PC-9 (cell line): ENCODE measurements at regions not wholly inside any gene's neighbourhood (a gene's known extent, or its start where the extent isn't known, plus 50 kb on each side); places are given as distances from the start of the nearest gene placed in this dataset.

ENCODE experiments used
- BruUV-seq: library from RNA; stranded (reverse); fragments of 400-500 nt; replicated peaks from 2 replicates; lab custom pipeline; 2021; lab: Mats Ljungman, UMichigan
- CTCF ChIA-PET: fragments of 300-600 bp; sonication (Branson Sonifier 250); formaldehyde crosslinking; loops from one replicate; lab custom pipeline; 2022; ENCODE audit warnings: antibody characterized with exemption; lab: Charles Lee
- POLR2A ChIA-PET: fragments of 300-600 bp; sonication (Branson Sonifier 250); formaldehyde crosslinking; loops from one replicate; lab custom pipeline; 2022; ENCODE audit warnings: antibody characterized with exemption; ENCODE audit not compliant: unreplicated experiment; lab: Charles Lee
- DNase-seq, 2 experiments: peaks; one replicate each; pipeline versions ENCODE4 v3.0.0 to v3.0.0-alpha.2; 2015 to 2022; ENCODE audit warnings: mixed read lengths in 1 of 2
- H2AFZ ChIP-seq: fragments of 200-600 bp; sonication (generic); 2 replicates; pipeline ENCODE4 v1.8.1; 2017; ENCODE audit warnings: antibody characterized with exemption
- H3F3A ChIP-seq: fragments of 200-600 bp; sonication (generic); 2 replicates; pipeline ENCODE4 v1.8.1; 2017; ENCODE audit warnings: antibody characterized with exemption, mild to moderate bottlenecking, low read depth; ENCODE audit not compliant: insufficient read depth
- H3K27ac ChIP-seq: fragments of 200-600 bp; sonication (generic); 2 replicates; pipeline ENCODE4 v1.6.1; 2016; ENCODE audit warnings: mixed run types
- H3K27me3 ChIP-seq: fragments of 200-600 bp; sonication (generic); 2 replicates; pipeline ENCODE4 v1.6.1; 2016; ENCODE audit warnings: low read depth, mixed run types; ENCODE audit not compliant: insufficient read depth
- H3K36me3 ChIP-seq: fragments of 200-600 bp; sonication (generic); 2 replicates; pipeline ENCODE4 v1.6.1; 2016; ENCODE audit warnings: low read depth, mixed run types
- H3K4me1 ChIP-seq: fragments of 200-600 bp; sonication (generic); replicated peaks from 2 replicates; pipeline ENCODE4 v1.6.1; 2016; ENCODE audit warnings: mixed run types; ENCODE audit not compliant: insufficient read depth
- H3K4me2 ChIP-seq: fragments of 200-600 bp; sonication (generic); 2 replicates; pipeline ENCODE4 v1.6.1; 2017; ENCODE audit warnings: mixed run types
- H3K4me3 ChIP-seq: fragments of 200-600 bp; sonication (generic); 2 replicates; pipeline ENCODE4 v1.6.1; 2016; ENCODE audit warnings: mixed run types
- H3K79me2 ChIP-seq: fragments of 200-600 bp; sonication (generic); 2 replicates; pipeline ENCODE4 v1.6.1; 2017; ENCODE audit warnings: low read depth, mixed run types
- H3K9me2 ChIP-seq: fragments of 200-600 bp; sonication (generic); 2 replicates; pipeline ENCODE4 v1.8.1; 2017; ENCODE audit warnings: mild to moderate bottlenecking; ENCODE audit not compliant: insufficient read depth
- H3K9me3 ChIP-seq: fragments of 200-600 bp; sonication (generic); 2 replicates; pipeline ENCODE4 v1.8.1; 2016; ENCODE audit warnings: low read depth; ENCODE audit not compliant: insufficient read depth
- H4K20me1 ChIP-seq: fragments of 200-600 bp; sonication (generic); 2 replicates; pipeline ENCODE4 v1.8.1; 2017; ENCODE audit not compliant: insufficient read depth
- CTCF ChIP-seq: fragments of 200-600 bp; sonication (generic); conservative IDR thresholded peaks from 2 replicates; pipeline ENCODE4 v1.6.1; 2017; ENCODE audit warnings: mixed run types, antibody characterized with exemption, mild to moderate bottlenecking, moderate library complexity
- EZH2 ChIP-seq: fragments of 200-600 bp; sonication (generic); IDR thresholded peaks from 2 replicates; pipeline ENCODE4 v1.8.0; 2017; ENCODE audit warnings: antibody characterized with exemption, low read depth
- intact Hi-C: fragments of 100-400 bp; cut with micrococcal nuclease; formaldehyde crosslinking; loops from one replicate; pipeline ENCODE4 v1.10.0; 2022; ENCODE audit not compliant: unreplicated experiment

- no peak overlapping the region for H3K4me2 ChIP-seq
- H3K4me3 ChIP-seq, result no peak overlapping the region
- H3F3A ChIP-seq, result no peaks in the 10 kb centered on the region
- no TSS peak for BruUV-seq
- no peak for TF ChIP-seq EZH2
- no peak for TF ChIP-seq CTCF
- no peaks in the 10 kb centered on the region for H3K36me3 ChIP-seq
- no peak overlapping the region for H2AFZ ChIP-seq
- no peak for DNase-seq
- no peaks in the 10 kb centered on the region for H3K9me2 ChIP-seq
- H3K79me2 ChIP-seq, result no peaks in the 10 kb centered on the region
- H3K4me1 ChIP-seq, result no peaks in the 10 kb centered on the region
- peaks cover 11% of the 10 kb centered on the region; the same call in 1 of the 2 replicates for H3K27me3 ChIP-seq
- intact Hi-C loops, result no loop called here
- H4K20me1 ChIP-seq, result no peaks in the 10 kb centered on the region
- ChIA-PET CTCF (no interaction called here), POLR2A (no interaction called here)
- H3K9me3 ChIP-seq, result no peaks in the 10 kb centered on the region
- H3K27ac ChIP-seq, result no peak overlapping the region
These were observed 532.3 kb upstream of the PSMD7 start for GRCh38 chr16:73764321-73764720.

- DNase-seq, result no peak
- TF ChIP-seq EZH2 (no peak), CTCF (no peak)
- POLR2A ChIA-PET, result no interaction called here
- CTCF ChIA-PET, result no interaction called here
- Histone ChIP-seq H3K27me3 (peaks cover 34% of the 10 kb centered on the region), H4K20me1 (no peaks in the 10 kb centered on the region), H3K79me2 (no peaks in the 10 kb centered on the region), H3K4me1 (no peaks in the 10 kb centered on the region), H3K4me3 (no peak overlapping the region), H2AFZ (no peak overlapping the region), H3K4me2 (no peak overlapping the region), H3K9me2 (no peaks in the 10 kb centered on the region), H3F3A (no peaks in the 10 kb centered on the region), H3K36me3 (no peaks in the 10 kb centered on the region), H3K9me3 (no peaks in the 10 kb centered on the region), H3K27ac (no peak overlapping the region)
- intact Hi-C loops, result no loop called here
- no TSS peak for BruUV-seq
These were observed 540.1 kb upstream of the PSMD7 start for GRCh38 chr16:73756289-73757178.

GRCh38 chr16:73753931-73754330 is 542.7 kb upstream of the PSMD7 start:
- no peak overlapping the region for H3K4me3 ChIP-seq
- H3K9me3 ChIP-seq, result no peaks in the 10 kb centered on the region
- no peaks in the 10 kb centered on the region for H3K79me2 ChIP-seq
- CTCF ChIA-PET, result no interaction called here
- no peaks in the 10 kb centered on the region for H3K9me2 ChIP-seq
- intact Hi-C loops, result no loop called here
- no peak overlapping the region for H3K4me2 ChIP-seq
- POLR2A ChIA-PET, result no interaction called here
- no peaks in the 10 kb centered on the region for H3K4me1 ChIP-seq
- H3F3A ChIP-seq, result no peaks in the 10 kb centered on the region
- DNase-seq, result no peak
- H3K27ac ChIP-seq, result no peak overlapping the region
- no peaks in the 10 kb centered on the region for H3K36me3 ChIP-seq
- no peak for TF ChIP-seq CTCF
- no peak for TF ChIP-seq EZH2
- H2AFZ ChIP-seq, result no peak overlapping the region
- BruUV-seq, result no TSS peak
- peaks cover 34% of the 10 kb centered on the region for H3K27me3 ChIP-seq
- H4K20me1 ChIP-seq, result no peaks in the 10 kb centered on the region
